CD14-positive monocyte (primary cell): ENCODE measurements at regions not wholly inside any gene's neighbourhood (a gene's known extent, or its start where the extent isn't known, plus 50 kb on each side); places are given as distances from the start of the nearest gene placed in this dataset.
"Not testable (repeated sequence)": the region's sequence is repeated elsewhere in the genome, so short reads cannot be mapped to it uniquely, and the experiment has no call there.

Experiments
- DNase-seq, 3 donors: peaks; one replicate each; pipeline ENCODE4 v3.0.0-alpha.2; 2011 to 2022
- H2AFZ ChIP-seq: 2 replicates; pipeline ENCODE4 v1.6.0; 2012; ENCODE audit warnings: mild to moderate bottlenecking, low read depth, low read length, inconsistent platforms; ENCODE audit not compliant: insufficient read depth, poor library complexity, severe bottlenecking
- H3K27ac ChIP-seq, 2 donors: 1 replicate in 1 of 2; 2 replicates in 1 of 2; pipeline ENCODE4 v1.5.1; 2012 to 2013; ENCODE audit warnings: low read length in 2 of 2, control low read depth in 1 of 2, inconsistent platforms in 1 of 2, low read depth in 1 of 2, mild to moderate bottlenecking in 1 of 2
- H3K27me3 ChIP-seq, 2 donors: one replicate each; pipeline versions ENCODE4 v1.6.0 to v1.6.1; 2011 to 2013; ENCODE audit warnings: low read length in 2 of 2; ENCODE audit not compliant: control insufficient read depth in 2 of 2, insufficient read depth in 2 of 2
- H3K36me3 ChIP-seq, 2 donors: replicated peaks in 1 of 2; 1 replicate in 1 of 2; 2 replicates in 1 of 2; pipeline versions ENCODE4 v1.5.1 to v1.6.1; 2012 to 2013; ENCODE audit warnings: low read length in 2 of 2, control low read depth in 1 of 2, inconsistent platforms in 1 of 2, mild to moderate bottlenecking in 1 of 2; ENCODE audit not compliant: insufficient read depth in 2 of 2, control insufficient read depth in 1 of 2
- H3K4me1 ChIP-seq, 2 donors: 1 replicate in 1 of 2; 2 replicates in 1 of 2; pipeline versions ENCODE4 v1.5.1 to v1.6.1; 2012 to 2013; ENCODE audit warnings: low read length in 2 of 2, control low read depth in 1 of 2, inconsistent platforms in 1 of 2, mild to moderate bottlenecking in 1 of 2, moderate library complexity in 1 of 2; ENCODE audit not compliant: insufficient read depth in 2 of 2, control insufficient read depth in 1 of 2
- H3K4me2 ChIP-seq: replicated peaks from 2 replicates; pipeline ENCODE3; 2012; ENCODE audit warnings: low read length, moderate library complexity, mild to moderate bottlenecking; ENCODE audit not compliant: poor library complexity, severe bottlenecking; ENCODE audit errors: extremely low read depth
- H3K4me3 ChIP-seq, 3 experiments: fragments of 200-600 bp in 1 of 3; sonication (generic) in 1 of 3; replicated peaks in 1 of 3; 1 replicate in 2 of 3; 2 replicates in 1 of 3; pipeline ENCODE4 v1.5.1; 2011 to 2013; ENCODE audit warnings: low read length in 3 of 3, mild to moderate bottlenecking in 3 of 3, control low read depth in 2 of 3, low read depth in 2 of 3, inconsistent platforms in 1 of 3, moderate library complexity in 1 of 3
- H3K79me2 ChIP-seq: 2 replicates; pipeline ENCODE4 v1.6.0; 2012; ENCODE audit warnings: mild to moderate bottlenecking, control low read depth, inconsistent platforms, low read length, moderate library complexity; ENCODE audit not compliant: insufficient read depth
- H3K9ac ChIP-seq: 2 replicates; pipeline ENCODE4 v1.6.0; 2017; ENCODE audit warnings: low read length, mild to moderate bottlenecking; ENCODE audit not compliant: insufficient read depth, poor library complexity, severe bottlenecking
- H3K9me3 ChIP-seq, 2 donors: replicated peaks in 1 of 2; 1 replicate in 1 of 2; 2 replicates in 1 of 2; pipeline versions ENCODE4 v1.5.1 to v1.6.1; 2012 to 2013; ENCODE audit warnings: low read length in 2 of 2, control low read depth in 1 of 2; ENCODE audit not compliant: control insufficient read depth in 1 of 2, insufficient read depth in 1 of 2
- H4K20me1 ChIP-seq: 2 replicates; pipeline ENCODE4 v1.6.0; 2012; ENCODE audit warnings: mild to moderate bottlenecking, low read length, control low read depth, moderate library complexity; ENCODE audit not compliant: insufficient read depth
- H3K27ac Mint-ChIP-seq, 7 donors: one replicate each; pipeline ENCODE4 v1.8.0; 2020; ENCODE audit warnings: mild to moderate bottlenecking in 7 of 7, mixed read lengths in 7 of 7, moderate library complexity in 6 of 7, inconsistent platforms in 2 of 7
- H3K27me3 Mint-ChIP-seq, 3 donors: one replicate each; pipeline ENCODE4 v1.8.0; 2021 to 2022; ENCODE audit warnings: low read depth in 3 of 3, mild to moderate bottlenecking in 3 of 3, mixed read lengths in 3 of 3, moderate library complexity in 3 of 3, inconsistent platforms in 1 of 3
- H3K36me3 Mint-ChIP-seq, 2 donors: one replicate each; pipeline ENCODE4 v1.8.0; 2020; ENCODE audit warnings: mixed read lengths in 2 of 2, inconsistent platforms in 1 of 2, mild to moderate bottlenecking in 1 of 2
- H3K4me1 Mint-ChIP-seq: one replicate; pipeline ENCODE4 v1.8.0; 2020; ENCODE audit warnings: mild to moderate bottlenecking, mixed read lengths
- H3K4me3 Mint-ChIP-seq, 2 donors: one replicate each; pipeline ENCODE4 v1.8.0; 2020; ENCODE audit warnings: mild to moderate bottlenecking in 2 of 2, mixed read lengths in 2 of 2, moderate library complexity in 1 of 2
- H3K9me3 Mint-ChIP-seq, 7 donors: one replicate each; pipeline ENCODE4 v1.8.0; 2020 to 2022; ENCODE audit warnings: mixed read lengths in 7 of 7, mild to moderate bottlenecking in 6 of 7, moderate library complexity in 6 of 7, inconsistent platforms in 2 of 7
- WGBS: methylation state at CpG from one replicate; pipeline ENCODE4 v1.1.5; 2013; ENCODE audit warnings: missing lambda C conversion rate; ENCODE audit not compliant: insufficient coverage; 5-methylcytosine and 5-hydroxymethylcytosine counted together
- intact Hi-C, 2 donors: fragments of 100-400 bp; cut with micrococcal nuclease; formaldehyde crosslinking; loops; one replicate each; pipeline versions ENCODE4 v1.15.0 to v1.15.1; 2023
- TF ChIP-seq, protein P1 (sequence below): fragments of 200-600 bp; IDR thresholded peaks from one replicate; pipeline ENCODE4 v1.8.0; 2022; ENCODE audit warnings: antibody characterized with exemption, mild to moderate bottlenecking

DNA sequence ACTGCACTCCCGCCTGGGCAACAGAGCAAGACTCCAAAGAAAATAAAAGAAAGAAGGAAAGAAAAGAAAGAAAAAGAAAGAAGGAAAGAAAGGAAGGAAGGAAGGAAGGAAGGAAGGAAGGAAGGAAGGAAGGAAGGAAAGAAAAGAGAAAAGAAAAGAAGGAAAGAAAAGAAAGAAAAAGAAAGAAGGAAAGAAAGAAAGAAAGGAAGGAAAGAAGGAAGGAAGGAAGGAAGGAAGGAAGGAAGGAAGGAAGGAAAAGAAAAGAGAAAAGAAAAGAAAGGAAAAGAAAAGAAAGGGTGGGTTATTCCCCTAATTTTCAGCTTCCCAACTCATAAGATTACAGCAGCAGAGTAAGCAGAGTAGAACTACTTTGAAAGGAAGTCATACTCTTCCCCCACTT is 64.4 kb downstream of the TMEM200C start:
- H3K27me3 Mint-ChIP-seq, H3K4me1 ChIP-seq, DNase-seq, H3K4me3 Mint-ChIP-seq, H3K79me2 ChIP-seq, H3K27ac Mint-ChIP-seq, H4K20me1 ChIP-seq, H3K9me3 ChIP-seq, H3K4me3 ChIP-seq, H3K27ac ChIP-seq, H3K36me3 Mint-ChIP-seq, intact Hi-C loops, H3K4me2 ChIP-seq, H3K4me1 Mint-ChIP-seq, H3K9ac ChIP-seq, H3K27me3 ChIP-seq, H3K36me3 ChIP-seq, H2AFZ ChIP-seq: not testable (repeated sequence)
- peaks cover 0 to 17% (median 6%) of the 10 kb centered on the region in 7 donors for H3K9me3 Mint-ChIP-seq
- WGBS, result 100% methylated on average over 1 of the region's 1 CpG

DNA sequence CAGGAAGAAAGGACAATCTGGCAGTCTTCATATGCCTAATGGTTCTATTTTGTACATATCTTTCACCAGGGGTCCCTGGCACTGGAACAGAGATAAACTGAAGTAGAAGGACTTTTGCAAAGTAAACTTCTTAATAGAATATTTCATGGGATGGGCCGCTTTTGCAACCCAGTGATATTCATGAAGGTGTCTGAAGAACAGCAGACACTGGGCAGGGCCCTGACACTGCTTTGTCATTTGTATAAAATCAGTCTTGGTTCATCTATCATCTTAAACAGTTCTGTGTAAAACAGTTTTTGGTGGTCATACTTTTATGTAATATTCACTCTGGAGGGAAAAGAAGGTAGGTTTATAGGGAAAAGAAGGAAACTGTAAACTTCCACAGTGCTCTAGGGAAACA is 66.4 kb downstream of the TMEM200C start:
- H3K4me1 Mint-ChIP-seq, result no peaks in the 10 kb centered on the region
- peaks cover 1 to 17% (median 6%) of the 10 kb centered on the region in 7 donors for H3K9me3 Mint-ChIP-seq
- Histone ChIP-seq H3K27ac (no peak overlapping the region), H4K20me1 (no peaks in the 10 kb centered on the region), H3K79me2 (no peaks in the 10 kb centered on the region), H2AFZ (no peak overlapping the region), H3K9me3 (no peaks in the 10 kb centered on the region), H3K4me2 (no peak overlapping the region), H3K9ac (no peak overlapping the region), H3K27me3 (no peaks in the 10 kb centered on the region), H3K4me3 (no peak overlapping the region), H3K4me1 (no peaks in the 10 kb centered on the region), H3K36me3 (no peaks in the 10 kb centered on the region)
- no peak overlapping the region for H3K4me3 Mint-ChIP-seq
- TF ChIP-seq, protein P1, sequence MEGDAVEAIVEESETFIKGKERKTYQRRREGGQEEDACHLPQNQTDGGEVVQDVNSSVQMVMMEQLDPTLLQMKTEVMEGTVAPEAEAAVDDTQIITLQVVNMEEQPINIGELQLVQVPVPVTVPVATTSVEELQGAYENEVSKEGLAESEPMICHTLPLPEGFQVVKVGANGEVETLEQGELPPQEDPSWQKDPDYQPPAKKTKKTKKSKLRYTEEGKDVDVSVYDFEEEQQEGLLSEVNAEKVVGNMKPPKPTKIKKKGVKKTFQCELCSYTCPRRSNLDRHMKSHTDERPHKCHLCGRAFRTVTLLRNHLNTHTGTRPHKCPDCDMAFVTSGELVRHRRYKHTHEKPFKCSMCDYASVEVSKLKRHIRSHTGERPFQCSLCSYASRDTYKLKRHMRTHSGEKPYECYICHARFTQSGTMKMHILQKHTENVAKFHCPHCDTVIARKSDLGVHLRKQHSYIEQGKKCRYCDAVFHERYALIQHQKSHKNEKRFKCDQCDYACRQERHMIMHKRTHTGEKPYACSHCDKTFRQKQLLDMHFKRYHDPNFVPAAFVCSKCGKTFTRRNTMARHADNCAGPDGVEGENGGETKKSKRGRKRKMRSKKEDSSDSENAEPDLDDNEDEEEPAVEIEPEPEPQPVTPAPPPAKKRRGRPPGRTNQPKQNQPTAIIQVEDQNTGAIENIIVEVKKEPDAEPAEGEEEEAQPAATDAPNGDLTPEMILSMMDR, result no peak
- peaks cover 0 to 7% (median 5%) of the 10 kb centered on the region in 3 donors for H3K27me3 Mint-ChIP-seq
- no CpG with 5 or more reads among the region's 1 CpG for WGBS
- DNase-seq, result no peak
- intact Hi-C loops, result no loop called here
- no peaks in the 10 kb centered on the region for H3K36me3 Mint-ChIP-seq
- no peak overlapping the region for H3K27ac Mint-ChIP-seq
